Effector CD8-positive, alpha-beta T cell (primary cell): ENCODE measurements at regions not wholly inside any gene's neighbourhood (a gene's known extent, or its start where the extent isn't known, plus 50 kb on each side); places are given as distances from the start of the nearest gene placed in this dataset.
"Not testable (repeated sequence)": the region's sequence is repeated elsewhere in the genome, so short reads cannot be mapped to it uniquely, and the experiment has no call there.

Source experiments
- DNase-seq: peaks from one replicate; lab custom pipeline; 2025; lab: John Stamatoyannopoulos, UW

DNA sequence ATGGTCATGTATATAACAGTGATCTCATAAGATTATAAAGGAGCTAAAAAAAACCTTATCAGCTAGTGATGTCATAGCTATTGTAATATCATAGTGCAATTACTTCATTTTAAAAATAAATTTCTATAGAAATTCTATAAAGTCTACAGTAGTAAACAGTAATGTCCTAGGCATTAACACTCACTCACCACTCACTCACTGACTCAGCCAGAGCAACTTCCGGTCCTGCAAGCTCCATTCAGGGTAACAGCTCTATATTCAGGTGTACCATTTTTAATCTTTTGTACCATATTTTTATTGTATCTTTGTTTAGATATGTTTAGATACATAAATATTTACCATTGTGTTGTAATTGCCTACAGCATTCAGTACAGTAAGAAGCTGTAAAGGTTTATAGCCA is 524.4 kb upstream of the CDH5 start:
- no peak for DNase-seq

DNA sequence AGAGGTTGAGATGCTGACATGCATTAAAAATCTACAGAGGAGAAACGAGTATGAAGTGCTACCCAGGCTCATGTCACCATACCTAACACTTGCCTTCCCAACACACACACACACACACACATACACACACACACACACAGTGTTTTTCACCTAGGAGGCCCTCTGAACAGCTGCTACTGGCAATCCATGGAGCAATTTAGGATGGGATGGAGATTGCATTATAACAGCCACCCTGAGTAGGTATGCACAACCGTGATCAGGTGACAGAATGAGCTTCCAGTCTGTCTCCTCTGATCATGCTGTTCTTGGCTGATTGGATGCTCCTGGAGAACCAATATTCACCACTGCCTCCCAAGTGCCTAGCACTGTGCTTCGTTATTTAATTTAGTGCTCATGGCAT is 528.5 kb upstream of the CDH5 start:
- DNase-seq, result no peak

DNA sequence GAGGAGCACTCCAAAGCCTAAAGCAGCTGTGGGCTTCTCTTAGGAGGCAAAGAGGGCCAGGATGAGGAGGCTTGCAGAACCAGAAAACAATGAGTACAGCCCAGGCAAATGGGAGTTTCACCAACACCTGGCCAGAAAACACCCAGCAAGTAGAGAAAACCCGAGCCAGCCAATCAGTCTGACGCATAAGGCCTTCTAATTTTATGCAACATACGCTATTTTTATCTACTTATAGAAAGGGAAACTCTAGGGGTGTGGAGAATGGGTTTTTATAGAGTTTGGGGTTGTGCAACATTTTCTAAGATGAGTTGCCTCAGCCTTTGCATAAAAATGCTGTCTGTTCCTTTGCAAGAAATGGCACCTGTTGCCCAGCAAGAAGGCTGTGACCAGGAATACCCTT is 529.0 kb upstream of the CDH5 start:
- no peak for DNase-seq

DNA sequence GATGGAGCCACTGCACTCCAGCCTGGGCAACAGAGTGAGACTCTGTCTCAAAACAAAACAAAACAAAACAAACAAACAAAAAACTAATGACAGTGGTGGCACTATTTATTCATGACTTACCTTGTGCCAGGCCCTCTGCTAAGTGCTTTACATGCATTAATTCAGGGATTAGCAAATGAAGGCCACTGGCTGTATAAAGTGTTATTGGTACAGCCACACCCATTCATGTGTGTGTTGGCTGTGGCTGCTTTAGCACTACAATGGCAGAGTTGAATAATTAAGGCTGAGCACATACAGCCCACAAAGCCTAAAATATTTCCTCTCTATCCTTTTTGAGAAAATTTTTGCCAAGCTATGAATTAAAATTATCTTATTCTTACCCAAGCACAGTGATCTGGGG is 531.8 kb upstream of the CDH5 start:
- no peak for DNase-seq

DNA sequence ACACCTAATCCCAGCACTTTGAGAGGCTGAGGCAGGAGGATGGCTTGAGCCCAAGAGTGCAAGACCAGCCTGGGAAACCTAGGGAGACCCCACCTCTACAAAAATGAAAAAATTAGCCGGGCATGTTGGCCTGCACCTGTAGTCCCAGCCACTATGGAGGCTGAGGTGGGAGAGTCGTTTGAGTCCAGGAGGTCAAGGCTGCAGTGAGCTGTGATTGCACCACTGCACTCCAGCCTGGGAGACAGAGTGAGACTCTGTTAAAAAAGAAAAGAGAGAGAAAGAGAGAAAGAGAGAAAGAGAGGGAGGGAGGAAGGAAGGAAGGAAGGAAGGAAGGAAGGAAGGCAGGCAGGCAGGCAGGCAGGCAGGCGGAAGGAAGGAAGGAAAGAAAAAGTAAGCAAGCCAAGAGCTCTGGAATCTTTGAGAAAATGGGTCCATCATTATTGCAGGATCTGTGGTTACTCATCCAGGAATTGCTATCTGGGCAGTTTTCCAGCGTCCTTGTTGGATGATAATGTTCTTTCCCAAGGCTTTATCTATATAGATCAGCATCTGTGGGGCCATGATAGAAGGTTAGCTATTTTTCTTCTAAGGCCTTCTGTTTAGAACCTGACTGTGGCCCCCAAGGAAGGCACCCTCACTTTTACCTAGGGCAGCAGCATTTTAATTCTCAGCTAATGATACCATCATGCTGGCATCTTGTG is 533.2 kb upstream of the CDH5 start:
- no peak for DNase-seq

DNA sequence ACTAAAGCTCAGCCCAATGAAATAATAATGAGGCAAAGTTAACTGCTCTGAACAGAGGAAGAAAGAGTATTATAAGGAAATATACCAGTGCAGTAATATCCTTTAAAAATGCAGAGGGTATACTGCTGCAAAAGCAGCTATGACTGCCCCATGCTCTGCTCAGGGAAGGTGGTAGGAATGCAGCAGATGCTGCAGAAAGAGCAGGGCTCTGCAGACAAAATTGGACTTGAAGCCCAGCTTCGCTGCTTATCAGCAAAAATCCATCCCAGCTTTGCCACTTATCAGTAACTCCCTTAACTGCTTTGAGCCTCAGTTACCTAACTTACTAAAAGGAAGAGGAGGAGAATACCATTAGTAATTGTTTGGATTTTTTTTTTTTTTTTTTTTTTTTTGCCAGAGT is 533.8 kb upstream of the CDH5 start:
- no peak for DNase-seq

DNA sequence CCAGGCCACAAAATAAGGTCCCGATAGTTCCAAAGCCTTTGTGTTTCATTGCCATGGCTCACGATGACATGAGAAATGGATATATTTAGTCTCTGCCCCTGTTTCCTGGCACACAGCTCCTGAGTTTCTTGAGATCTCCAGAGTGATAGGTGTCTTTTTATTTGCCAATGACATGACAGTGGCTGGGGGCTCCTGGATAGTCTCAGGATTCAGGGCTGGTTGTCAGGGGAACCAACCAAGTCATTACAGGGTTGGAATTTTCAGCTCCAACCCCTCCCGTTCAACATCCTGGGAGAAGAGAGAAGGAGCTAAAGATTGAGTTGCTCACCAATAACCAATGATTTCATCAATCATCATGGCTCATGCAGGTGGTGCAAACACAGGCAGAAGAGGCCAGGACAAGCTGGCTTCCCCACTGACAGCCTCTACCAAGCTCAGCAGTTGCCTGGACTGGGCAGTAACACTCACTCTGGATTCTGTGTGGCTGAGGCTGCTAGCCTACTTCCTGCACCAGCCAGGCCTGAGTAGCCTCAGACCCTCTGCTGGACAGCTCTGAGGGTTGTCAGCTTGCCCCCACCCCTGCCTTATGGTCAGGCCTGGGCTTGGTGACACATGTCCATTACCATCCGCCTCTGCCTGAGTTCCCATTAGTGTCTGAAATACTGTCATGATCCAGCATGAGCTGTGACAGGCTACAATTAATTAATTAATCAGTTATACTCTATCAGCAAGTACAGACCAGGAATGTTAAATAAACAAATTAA is 534.4 kb upstream of the CDH5 start:
- DNase-seq, result no peak

DNA sequence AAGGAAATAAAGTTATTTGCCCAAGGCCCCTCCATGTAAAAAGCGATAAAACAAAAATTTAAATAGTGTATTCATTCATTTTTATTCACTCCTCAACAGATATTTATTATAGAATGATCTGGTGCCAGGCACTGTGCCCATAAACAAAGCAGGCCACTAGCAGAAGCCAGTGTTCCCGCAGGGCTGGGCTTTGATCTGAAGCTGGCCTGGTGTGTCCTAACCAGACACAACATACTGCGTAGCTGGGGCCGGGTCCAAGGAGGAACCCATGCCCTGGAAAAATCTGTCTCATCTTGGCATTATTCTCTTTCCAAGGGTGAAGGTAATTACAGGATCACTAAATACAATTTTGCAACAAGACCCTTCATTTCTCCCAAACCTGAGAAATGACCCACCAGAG is 537.4 kb upstream of the CDH5 start:
- no peak for DNase-seq

DNA sequence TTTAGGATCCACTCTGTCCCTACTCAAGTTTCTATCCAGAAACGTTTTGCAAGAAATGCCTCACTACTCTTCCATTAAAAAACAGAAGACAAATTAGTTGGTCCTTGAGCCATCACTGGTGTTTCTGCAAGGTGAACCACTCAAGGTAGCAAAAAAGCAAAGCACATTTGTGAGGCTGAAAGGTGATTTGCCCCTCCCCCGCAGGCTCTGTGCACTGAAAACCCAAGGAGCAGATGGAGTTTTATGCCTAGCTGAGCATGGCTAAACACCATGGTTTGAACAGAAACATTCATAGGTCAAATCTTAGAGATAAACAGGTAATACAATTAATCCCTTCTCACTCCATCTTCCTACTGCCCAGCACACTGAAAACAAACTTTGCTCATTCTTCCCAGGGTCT is 538.2 kb upstream of the CDH5 start:
- DNase-seq, result no peak

DNA sequence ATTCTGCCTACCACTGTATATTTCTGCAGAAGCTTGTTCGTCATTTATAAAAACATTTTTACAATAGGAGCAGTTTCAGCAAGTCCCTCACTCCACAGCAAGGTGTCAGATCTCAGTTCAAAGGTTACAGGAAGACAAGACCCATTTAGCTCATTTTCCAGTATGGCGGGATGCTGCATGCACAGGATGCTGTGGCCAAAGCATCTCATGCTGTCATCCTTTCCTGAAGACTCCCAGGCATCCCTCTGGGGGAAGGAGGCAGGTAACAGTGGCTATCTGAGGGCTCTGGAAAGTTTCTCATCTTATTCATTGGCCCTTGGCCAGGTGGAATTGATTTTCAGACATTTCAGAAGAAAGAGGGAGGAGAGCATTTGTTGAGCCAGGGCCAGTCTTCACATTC is 539.3 kb upstream of the CDH5 start:
- DNase-seq, result no peak

DNA sequence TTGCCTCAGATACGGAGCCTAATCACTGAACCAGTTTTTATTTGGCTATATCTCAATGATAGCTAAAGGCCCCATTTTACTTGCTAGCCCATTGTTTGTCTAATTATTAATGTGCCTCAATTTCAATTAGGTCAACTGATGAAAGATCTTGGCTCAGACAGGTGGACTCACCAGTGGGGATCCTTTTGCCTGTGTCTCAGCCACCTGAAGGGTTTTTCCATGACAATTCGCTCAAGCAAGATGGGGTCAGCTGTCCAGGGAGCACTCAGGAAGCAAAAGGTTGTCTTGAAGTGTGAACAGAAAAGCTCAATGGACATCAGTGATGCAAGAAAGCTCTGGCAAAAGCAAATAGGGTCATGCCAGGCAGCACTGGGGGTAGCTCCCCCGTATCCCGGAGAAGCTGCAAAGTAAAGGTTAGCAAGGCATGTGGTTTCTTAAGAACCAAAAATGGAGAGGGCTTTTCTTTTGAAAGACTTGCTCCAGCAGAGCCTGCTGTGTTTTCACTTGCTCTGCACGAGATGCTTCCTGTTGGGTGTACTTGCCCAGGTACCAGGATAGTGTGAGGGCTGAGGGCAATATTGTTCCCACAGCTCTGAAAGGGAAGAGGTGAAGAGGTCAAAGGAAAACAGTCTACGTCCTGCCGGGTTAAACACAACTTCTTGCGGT is 541.2 kb upstream of the CDH5 start:
- no peak for DNase-seq

DNA sequence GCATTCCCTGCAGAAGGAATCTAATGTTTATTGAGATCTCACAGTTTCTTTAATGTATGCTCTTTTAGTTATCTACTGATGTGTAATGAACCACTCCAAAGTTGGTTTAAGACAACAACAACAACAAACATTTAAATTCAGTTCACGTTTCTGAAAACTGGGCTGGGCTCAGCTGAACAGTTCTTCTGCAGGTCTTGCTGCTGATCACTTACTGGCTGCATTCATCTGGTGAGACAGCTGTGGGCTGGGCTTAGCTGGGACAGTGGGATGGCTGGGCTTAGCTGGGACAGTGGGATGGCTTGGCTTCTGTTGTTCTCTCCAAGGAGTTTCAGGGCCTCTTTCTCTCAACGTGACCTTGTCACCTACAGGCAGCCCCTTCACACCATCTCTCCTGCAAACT is 544.3 kb upstream of the CDH5 start:
- no peak for DNase-seq

DNA sequence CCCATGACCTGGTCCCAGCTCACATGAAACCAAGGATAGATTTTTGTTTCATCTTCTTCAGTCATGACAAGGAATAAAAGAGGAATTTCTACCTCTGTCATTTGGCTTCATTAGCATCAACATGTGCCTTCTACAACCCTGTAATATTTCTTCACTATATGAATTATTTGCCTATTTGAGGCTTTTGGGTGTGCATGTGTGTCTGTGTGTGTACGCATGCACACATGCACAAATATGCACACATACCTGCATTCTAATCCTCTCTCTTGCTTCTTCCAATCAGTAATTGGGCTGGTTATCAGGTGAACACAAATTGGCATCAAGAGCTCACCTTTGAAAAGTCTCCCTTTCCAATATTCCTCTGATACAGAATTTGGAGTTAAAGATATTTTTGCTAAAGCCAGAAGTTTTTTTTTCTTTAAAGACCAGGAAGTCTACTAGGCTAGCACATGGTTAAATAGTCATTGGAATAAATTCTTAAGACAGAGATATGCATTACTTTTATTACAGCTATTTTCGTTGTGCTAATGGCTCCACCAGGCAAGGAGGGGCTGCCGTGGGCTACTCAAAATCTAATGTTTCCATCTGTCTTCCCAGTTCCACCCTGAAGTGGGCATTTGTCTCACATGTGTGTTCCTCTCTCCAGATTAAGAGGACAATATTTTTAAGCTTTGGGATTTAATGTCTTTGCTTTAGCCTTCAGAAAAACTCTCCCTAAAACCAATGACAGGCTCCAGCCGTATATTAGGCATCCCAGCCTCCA is 547.2 kb upstream of the CDH5 start:
- no peak for DNase-seq

DNA sequence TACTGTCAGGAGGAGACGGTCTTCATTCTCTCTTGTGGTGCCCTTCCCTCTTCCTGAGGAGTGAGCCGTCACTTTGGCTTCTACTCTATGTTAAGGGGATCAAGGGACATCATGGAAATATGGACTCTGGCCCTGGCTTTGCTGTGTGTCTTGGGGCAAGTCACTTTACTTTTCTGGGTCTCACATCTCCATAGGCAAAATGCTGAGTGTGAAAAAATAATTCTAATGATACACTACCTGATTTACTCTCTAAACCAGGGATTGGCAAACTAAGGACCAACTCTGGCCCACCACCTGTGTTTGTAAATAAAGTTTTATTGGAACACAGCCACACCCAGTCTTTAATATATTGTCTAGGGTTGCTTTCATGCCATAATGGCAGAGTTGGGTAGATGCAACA is 548.7 kb upstream of the CDH5 start:
- DNase-seq, result no peak

DNA sequence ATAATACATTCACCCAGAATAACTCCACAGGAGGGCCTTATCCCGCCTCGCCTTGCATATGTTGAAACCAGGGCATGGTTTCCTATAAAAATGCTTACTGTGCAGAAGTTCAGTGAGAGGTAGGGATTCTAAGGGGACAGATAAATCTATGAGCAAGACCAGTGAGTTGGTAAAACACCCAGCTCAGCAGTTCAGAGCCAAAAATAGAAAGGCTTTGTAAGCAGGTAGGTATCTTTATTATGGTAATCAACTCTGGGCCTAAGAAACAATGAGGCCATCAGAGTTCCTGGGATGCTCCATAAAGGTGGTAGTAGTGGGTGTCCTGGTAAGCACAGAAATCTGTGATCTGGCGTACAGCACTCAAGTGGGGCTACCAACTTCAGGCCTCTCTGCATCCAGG is 549.4 kb upstream of the CDH5 start:
- DNase-seq, result no peak

DNA sequence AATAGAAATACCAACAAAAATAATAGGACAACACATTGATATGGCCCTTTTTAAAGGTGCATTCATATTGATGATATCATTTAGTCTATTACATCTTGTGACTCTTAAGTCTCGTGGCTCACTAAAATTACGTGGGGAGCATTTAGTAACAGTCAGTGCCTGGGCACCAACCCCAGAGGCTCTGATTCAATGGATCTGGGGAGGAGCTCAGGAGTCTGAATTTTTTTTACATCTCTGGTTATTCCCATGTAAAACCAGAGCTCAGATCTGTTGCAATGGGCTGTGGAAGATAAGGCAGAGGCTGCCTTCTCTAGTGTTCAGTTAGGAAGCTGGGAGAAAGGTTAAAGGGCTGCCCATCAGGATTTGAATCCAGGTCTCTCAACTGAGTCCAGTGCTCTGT is 549.9 kb upstream of the CDH5 start:
- no peak for DNase-seq

DNA sequence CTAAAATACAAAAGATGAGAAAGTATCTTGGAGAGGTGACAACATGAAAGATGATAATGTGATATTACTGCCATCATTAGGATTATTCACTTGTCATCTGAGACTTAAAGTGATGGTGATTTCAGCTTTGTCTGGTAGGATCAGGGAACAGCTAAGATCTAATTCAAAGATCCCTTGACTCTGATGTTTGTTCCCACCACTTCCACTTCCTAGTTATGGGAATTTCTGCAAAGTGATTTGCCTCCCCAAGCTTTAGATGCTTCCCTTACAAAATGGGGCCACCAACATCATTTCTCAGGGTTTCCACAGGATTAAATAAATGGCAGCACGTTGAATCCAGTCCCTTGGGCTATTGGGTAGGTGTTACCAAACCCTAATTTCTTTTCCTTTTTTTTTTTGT is 550.8 kb upstream of the CDH5 start:
- no peak for DNase-seq

DNA sequence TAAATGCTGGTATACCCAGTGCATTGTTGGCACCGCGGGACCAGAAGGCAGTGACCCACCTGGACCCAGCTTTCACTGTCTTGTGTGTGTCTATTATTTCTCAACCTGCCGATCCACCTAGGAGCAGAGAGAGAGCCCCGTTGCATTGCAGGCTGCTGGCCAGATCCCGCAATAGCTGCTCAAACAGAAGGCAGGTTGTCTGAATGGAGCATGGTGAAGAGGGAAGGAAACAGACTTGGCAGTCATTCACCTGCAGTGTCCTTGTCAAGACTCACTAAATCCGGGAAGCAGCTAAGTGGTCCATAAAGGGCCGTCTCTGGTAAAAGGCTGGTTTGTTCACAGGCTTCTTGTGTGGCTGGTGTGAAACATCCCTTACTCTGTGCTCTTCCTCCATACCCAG is 552.6 kb upstream of the CDH5 start:
- DNase-seq, result not testable (repeated sequence)

DNA sequence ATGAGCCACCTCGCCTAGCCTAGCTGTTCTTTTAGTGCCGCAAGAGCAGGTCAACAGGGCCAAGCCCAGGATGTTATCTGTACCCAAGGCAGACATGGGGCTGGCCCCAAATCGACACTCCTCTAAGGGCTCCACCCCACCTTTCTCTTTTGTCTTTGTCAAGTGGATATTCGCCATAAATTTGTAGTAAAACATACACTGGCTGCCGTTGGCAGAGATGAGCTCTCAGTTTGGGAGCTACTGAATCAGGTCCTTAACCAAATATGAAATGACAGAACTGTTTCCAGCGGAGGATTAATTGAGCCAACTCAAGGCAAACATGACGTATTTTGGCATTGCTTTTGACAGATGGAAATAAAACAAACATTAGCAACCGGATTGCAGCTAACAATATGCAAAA is 556.9 kb upstream of the CDH5 start:
- DNase-seq, result no peak

DNA sequence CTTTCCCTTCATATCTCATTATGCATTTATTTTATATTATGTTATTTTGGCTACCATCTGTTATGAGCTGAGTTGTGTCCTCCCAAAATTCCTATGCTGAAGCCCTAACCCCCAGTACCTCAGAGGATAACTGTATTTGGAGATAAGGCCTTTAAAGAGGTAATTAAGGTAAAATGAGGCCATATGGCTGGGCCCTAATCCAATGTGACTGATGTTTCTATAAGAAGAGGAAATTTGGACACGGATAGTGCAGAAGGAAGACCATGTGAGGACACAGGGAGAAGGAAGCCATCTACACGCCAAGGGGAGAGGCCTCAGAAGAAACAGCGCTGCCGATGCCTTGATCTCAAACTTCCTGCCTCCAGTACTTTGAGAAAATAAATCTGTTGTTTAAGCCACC is 557.7 kb upstream of the CDH5 start:
- no peak for DNase-seq

DNA sequence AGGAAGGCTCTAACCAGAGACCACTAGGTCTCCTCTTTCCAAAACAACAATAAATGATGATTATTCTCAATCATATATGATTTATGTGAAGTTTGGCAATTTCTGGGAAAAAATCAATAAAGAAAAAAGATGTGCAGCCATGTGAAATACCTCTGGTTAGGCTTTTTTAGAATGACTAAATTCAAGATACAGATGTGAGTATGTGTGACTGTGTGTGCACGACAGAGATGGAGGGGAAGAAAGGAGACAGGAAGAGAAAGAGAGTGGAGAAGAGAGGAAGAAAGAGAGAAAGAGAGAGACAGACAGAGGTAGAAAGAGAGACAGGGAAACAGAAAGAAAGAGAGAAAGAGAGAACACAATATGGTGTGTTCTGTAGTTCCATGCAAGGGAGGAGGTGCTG is 558.6 kb upstream of the CDH5 start:
- no peak for DNase-seq

DNA sequence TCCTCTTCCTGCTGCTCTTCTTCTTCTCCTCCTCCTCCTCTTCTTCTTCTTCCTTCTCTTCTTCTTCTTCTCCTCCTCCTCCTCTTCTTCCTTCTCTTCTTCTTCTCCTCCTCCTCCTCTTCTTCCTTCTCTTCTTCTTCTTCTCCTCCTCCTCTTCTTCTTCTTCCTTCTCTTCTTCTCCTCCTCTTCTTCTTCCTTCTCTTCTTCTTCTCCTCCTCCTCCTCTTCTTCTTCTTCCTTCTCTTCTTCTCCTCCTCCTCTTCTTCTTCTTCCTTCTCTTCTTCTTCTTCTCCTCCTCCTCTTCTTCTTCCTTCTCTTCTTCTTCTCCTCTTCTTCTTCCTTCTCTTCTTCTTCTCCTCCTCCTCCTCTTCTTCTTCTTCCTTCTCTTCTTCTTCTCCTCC is 560.8 kb upstream of the CDH5 start:
- DNase-seq, result not testable (repeated sequence)

DNA sequence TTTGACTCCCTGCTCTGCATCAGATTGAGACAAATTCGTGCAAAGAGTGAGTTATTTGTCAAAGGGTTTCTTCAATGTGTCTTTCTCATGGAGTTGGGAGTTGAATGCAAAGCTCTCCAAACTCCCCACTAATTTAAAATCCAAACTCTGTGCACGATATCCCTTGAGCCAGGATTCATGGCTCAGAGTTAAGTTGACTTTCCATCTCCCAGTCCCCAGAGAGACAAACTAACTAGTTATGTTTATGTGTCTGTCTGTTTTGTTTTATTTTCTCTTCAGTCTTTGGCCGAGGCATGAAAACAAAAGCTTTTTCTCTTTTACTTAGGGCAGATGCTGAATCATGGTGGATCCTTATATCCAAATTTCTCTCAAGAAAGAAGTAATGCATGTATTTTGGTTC is 570.0 kb upstream of the CDH5 start:
- DNase-seq, result no peak
